ENCODE measurements at regions not wholly inside any gene's neighbourhood (a gene's known extent, or its start where the extent isn't known, plus 50 kb on each side); places are given as distances from the start of the nearest gene placed in this dataset.

- Mint-ChIP-seq H3K36me3 (no peaks in the 10 kb centered on the region), H3K27me3 (no peaks in the 10 kb centered on the region), H3K4me3 (no peak overlapping the region), H3K4me1 (no peaks in the 10 kb centered on the region), H3K9me3 (no peaks in the 10 kb centered on the region), H3K27ac (no peak overlapping the region)
- no peak for ATAC-seq (replicated peaks)
- no peak for DNase-seq
Observed at GRCh38 chr3:150357923-150358607, 50.0 kb upstream of the TSC22D2 start.

GRCh38 chr3:150357140-150357539 is 51.0 kb upstream of the TSC22D2 start:
- Mint-ChIP-seq H3K27ac (no peak overlapping the region), H3K27me3 (no peaks in the 10 kb centered on the region), H3K4me3 (no peak overlapping the region), H3K36me3 (no peaks in the 10 kb centered on the region), H3K9me3 (no peaks in the 10 kb centered on the region), H3K4me1 (no peaks in the 10 kb centered on the region)
- DNase-seq (no peak), ATAC-seq (replicated peaks) (no peak)

GRCh38 chr3:150355574-150355973 is 52.5 kb upstream of the TSC22D2 start:
- no peaks in the 10 kb centered on the region for H3K4me1 Mint-ChIP-seq
- no peaks in the 10 kb centered on the region for H3K9me3 Mint-ChIP-seq
- no peak overlapping the region for H3K4me3 Mint-ChIP-seq
- ATAC-seq (replicated peaks), result no peak
- DNase-seq, result no peak
- H3K27me3 Mint-ChIP-seq, result no peaks in the 10 kb centered on the region
- H3K27ac Mint-ChIP-seq, result no peak overlapping the region
- no peaks in the 10 kb centered on the region for H3K36me3 Mint-ChIP-seq

- Mint-ChIP-seq H3K4me1 (no peaks in the 10 kb centered on the region), H3K27me3 (no peaks in the 10 kb centered on the region), H3K4me3 (no peak overlapping the region), H3K36me3 (no peaks in the 10 kb centered on the region), H3K9me3 (no peaks in the 10 kb centered on the region), H3K27ac (no peak overlapping the region)
- no peak for DNase-seq
- ATAC-seq (replicated peaks), result no peak
Observed at GRCh38 chr3:150352931-150353330, 55.2 kb upstream of the TSC22D2 start.

- H3K27me3 Mint-ChIP-seq, result no peaks in the 10 kb centered on the region
- no peak overlapping the region for H3K27ac Mint-ChIP-seq
- H3K36me3 Mint-ChIP-seq, result no peaks in the 10 kb centered on the region
- H3K4me3 Mint-ChIP-seq, result no peak overlapping the region
- ATAC-seq (replicated peaks), result no peak
- no peak for DNase-seq
- no peaks in the 10 kb centered on the region for H3K9me3 Mint-ChIP-seq
- H3K4me1 Mint-ChIP-seq, result no peaks in the 10 kb centered on the region
Observed at GRCh38 chr3:150351398-150351797, 56.7 kb upstream of the TSC22D2 start.

GRCh38 chr3:150349314-150350097 is 58.6 kb upstream of the TSC22D2 start:
- Mint-ChIP-seq H3K27me3 (no peaks in the 10 kb centered on the region), H3K27ac (no peak overlapping the region), H3K4me3 (no peak overlapping the region), H3K9me3 (no peaks in the 10 kb centered on the region), H3K4me1 (no peaks in the 10 kb centered on the region), H3K36me3 (no peaks in the 10 kb centered on the region)
- DNase-seq (no peak), ATAC-seq (replicated peaks) (no peak)

GRCh38 chr3:150348500-150348899 is 59.6 kb upstream of the TSC22D2 start:
- Mint-ChIP-seq H3K27ac (no peak overlapping the region), H3K36me3 (no peaks in the 10 kb centered on the region)

GRCh38 chr3:150346981-150347863 is 60.9 kb upstream of the TSC22D2 start:
- no peak for ATAC-seq (replicated peaks)
- Mint-ChIP-seq H3K9me3 (no peaks in the 10 kb centered on the region), H3K27ac (no peak overlapping the region), H3K4me1 (no peaks in the 10 kb centered on the region), H3K27me3 (no peaks in the 10 kb centered on the region), H3K36me3 (no peaks in the 10 kb centered on the region), H3K4me3 (no peak overlapping the region)
- no peak for DNase-seq

More at GRCh38 chr3:150348500-150348899, 59.6 kb upstream of the TSC22D2 start:
- DNase-seq (no peak), ATAC-seq (replicated peaks) (peak; percentile 36 to 55)
- H3K9me3 Mint-ChIP-seq, result no peaks in the 10 kb centered on the region
- H3K4me1 Mint-ChIP-seq, result no peaks in the 10 kb centered on the region
- H3K27me3 Mint-ChIP-seq, result no peaks in the 10 kb centered on the region
- no peak overlapping the region for H3K4me3 Mint-ChIP-seq

GRCh38 chr3:150346266-150346665 is 61.8 kb upstream of the TSC22D2 start:
- H3K4me3 Mint-ChIP-seq, result no peak overlapping the region
- H3K4me1 Mint-ChIP-seq, result no peaks in the 10 kb centered on the region
- no peaks in the 10 kb centered on the region for H3K27me3 Mint-ChIP-seq
- no peak for DNase-seq
- no peaks in the 10 kb centered on the region for H3K36me3 Mint-ChIP-seq
- H3K9me3 Mint-ChIP-seq, result no peaks in the 10 kb centered on the region
- no peak for ATAC-seq (replicated peaks)
- no peak overlapping the region for H3K27ac Mint-ChIP-seq

GRCh38 chr3:150345021-150345538 is 63.0 kb upstream of the TSC22D2 start:
- Mint-ChIP-seq H3K36me3 (no peaks in the 10 kb centered on the region), H3K27ac (no peak overlapping the region), H3K27me3 (no peaks in the 10 kb centered on the region), H3K4me1 (no peaks in the 10 kb centered on the region), H3K4me3 (no peak overlapping the region), H3K9me3 (no peaks in the 10 kb centered on the region)
- DNase-seq (no peak), ATAC-seq (replicated peaks) (no peak)

GRCh38 chr3:150344079-150344759 is 63.9 kb upstream of the TSC22D2 start:
- DNase-seq, result no peak
- no peaks in the 10 kb centered on the region for H3K36me3 Mint-ChIP-seq
- H3K27ac Mint-ChIP-seq, result no peak overlapping the region
- H3K4me3 Mint-ChIP-seq, result no peak overlapping the region
- no peak for ATAC-seq (replicated peaks)
- no peaks in the 10 kb centered on the region for H3K4me1 Mint-ChIP-seq
- H3K9me3 Mint-ChIP-seq, result no peaks in the 10 kb centered on the region
- H3K27me3 Mint-ChIP-seq, result no peaks in the 10 kb centered on the region

- Mint-ChIP-seq H3K4me1 (no peaks in the 10 kb centered on the region), H3K36me3 (no peaks in the 10 kb centered on the region), H3K9me3 (peaks cover 0 to 3% of the 10 kb centered on the region in 2 donors), H3K4me3 (no peak overlapping the region), H3K27ac (no peak overlapping the region), H3K27me3 (peaks cover 3 to 12% of the 10 kb centered on the region in 2 donors)
- DNase-seq, result no peak
- ATAC-seq (replicated peaks), result no peak
Observed at GRCh38 chr3:150342896-150343467, 65.1 kb upstream of the TSC22D2 start.

GRCh38 chr3:150341891-150342290 is 66.2 kb upstream of the TSC22D2 start:
- no peak for ATAC-seq (replicated peaks)
- no peaks in the 10 kb centered on the region for H3K4me1 Mint-ChIP-seq
- H3K27ac Mint-ChIP-seq, result no peak overlapping the region
- H3K27me3 Mint-ChIP-seq, result peaks cover 5 to 17% of the 10 kb centered on the region in 2 donors
- peaks cover 0 to 4% of the 10 kb centered on the region in 2 donors for H3K9me3 Mint-ChIP-seq
- DNase-seq, result no peak
- no peaks in the 10 kb centered on the region for H3K36me3 Mint-ChIP-seq
- H3K4me3 Mint-ChIP-seq, result no peak overlapping the region

Measured in stimulated activated naive B cell treated with anti-CD40 and anti-IgM and Interleukin-4, amounts not matched to agents 10 μg/mL and 1 μg/mL and 100 μg/mL, for 72 hours (primary cell).